ENCODE measurements at regions not wholly inside any gene's neighbourhood (a gene's known extent, or its start where the extent isn't known, plus 50 kb on each side); places are given as distances from the start of the nearest gene placed in this dataset.

DNA sequence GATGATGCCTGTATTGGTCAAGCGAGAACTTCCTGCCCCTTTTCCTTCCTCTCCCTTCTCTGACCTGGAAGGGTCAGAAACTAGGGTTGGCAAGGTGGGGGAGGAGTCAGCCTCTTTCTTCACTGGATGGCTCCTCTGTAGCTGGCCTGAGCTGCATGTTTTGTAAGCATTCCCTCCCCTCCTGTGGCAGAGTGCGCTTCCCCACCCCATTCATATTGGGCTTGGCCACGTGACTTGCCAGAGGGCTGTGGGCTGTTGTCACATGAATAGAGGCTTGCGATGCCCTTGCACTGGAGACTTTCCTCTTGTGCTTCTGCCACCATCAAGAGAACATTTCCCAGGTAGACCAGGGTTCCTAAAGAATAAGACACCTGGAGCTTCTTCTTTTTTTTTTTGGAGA, 111.3 kb upstream of the PODXL start:
- no peak for TF ChIP-seq SUZ12 (IDR thresholded peaks at IDR 0.05; ENCODE audit: extremely low read depth, insufficient read depth, insufficient read length)
- no peak for TF ChIP-seq YY1 (IDR thresholded peaks at IDR 0.05; ENCODE audit: insufficient read depth, insufficient read length)
- no peak for TF ChIP-seq ZNF274 (IDR thresholded peaks at IDR 0.05; ENCODE audit: low read depth, low read length)

Data from NT2/D1 (cell line).